HepG2 (cell line): ENCODE measurements at regions not wholly inside any gene's neighbourhood (a gene's known extent, or its start where the extent isn't known, plus 50 kb on each side); places are given as distances from the start of the nearest gene placed in this dataset.
"Not testable (repeated sequence)": the region's sequence is repeated elsewhere in the genome, so short reads cannot be mapped to it uniquely, and the experiment has no call there.

ENCODE experiments used
- ATAC-seq: fragments of 200-7000 bp; cut with Tn5 transposase; 3 replicates; pipeline ENCODE4 v1.9.1; 2020; ENCODE audit warnings: mild to moderate bottlenecking, moderate library complexity
- BruUV-seq: library from RNA; stranded (reverse); fragments of 400-500 nt; replicated peaks from 2 replicates; lab custom pipeline; 2021; lab: Mats Ljungman, UMichigan
- CTCF ChIA-PET: fragments of 300-600 bp; formaldehyde crosslinking; extraction: SDS; loops from one replicate; lab custom pipeline; 2021; ENCODE audit warnings: low total read pairs, inconsistent platforms, low intra/inter-chr PET ratio; lab: Yijun Ruan, JAX
- POLR2A ChIA-PET: fragments of 350-600 bp; sonication (Branson Sonifier 250); formaldehyde crosslinking; loops from one replicate; lab custom pipeline; 2020; ENCODE audit warnings: antibody characterized with exemption, inconsistent platforms; lab: Yijun Ruan, JAX
- DNase-seq: peaks from one replicate; pipeline ENCODE4 v3.0.0-alpha.2; 2015; ENCODE audit warnings: low spot score
- FAIRE-seq: peaks from 3 replicates; lab custom pipeline; 2011; peaks lifted over from hg19 to GRCh38; lab: Jason Lieb, UNC
- H2AFZ ChIP-seq: one replicate; pipeline ENCODE4 v1.6.1; 2011; ENCODE audit warnings: low read length, inconsistent platforms
- H3K27ac ChIP-seq: fragments of 300-600 bp; 3 replicates; pipeline ENCODE4 v1.8.0; 2011; ENCODE audit warnings: mixed run types, mild to moderate bottlenecking, mixed read lengths, low read length, inconsistent platforms; ENCODE audit not compliant: insufficient read depth; ENCODE audit errors: extremely low read length
- H3K27me3 ChIP-seq, 2 experiments: fragments of 200-600 bp in 1 of 2; 2 replicates in 1 of 2; 3 replicates in 1 of 2; pipeline versions ENCODE4 v1.6.0 to v1.8.0; 2011; ENCODE audit warnings: low read length in 2 of 2, mild to moderate bottlenecking in 2 of 2, moderate library complexity in 2 of 2, inconsistent platforms in 1 of 2; ENCODE audit not compliant: insufficient read depth in 2 of 2, control insufficient read depth in 1 of 2
- H3K36me3 ChIP-seq, 2 experiments: fragments of 200-600 bp in 1 of 2; replicated peaks in 1 of 2; 2 replicates in 1 of 2; 3 replicates in 1 of 2; pipeline versions ENCODE4 v1.5.1 to v1.8.0; 2011; ENCODE audit warnings: low read length in 2 of 2, inconsistent platforms in 1 of 2; ENCODE audit not compliant: insufficient read depth in 2 of 2, control insufficient read depth in 1 of 2
- H3K4me1 ChIP-seq: 2 replicates; pipeline ENCODE4 v1.5.1; 2012; ENCODE audit warnings: low read length, inconsistent platforms; ENCODE audit not compliant: insufficient read depth
- H3K4me2 ChIP-seq: 2 replicates; pipeline ENCODE4 v1.6.0; 2011; ENCODE audit warnings: low read depth, low read length, inconsistent platforms
- H3K4me3 ChIP-seq, 3 experiments: fragments of 200-600 bp in 1 of 3; sonication (generic), shearing (Covaris generic) in 1 of 3; replicated peaks in 1 of 3; 2 replicates each; pipeline ENCODE4 v1.5.1; 2011 to 2016; ENCODE audit warnings: low read length in 3 of 3, inconsistent platforms in 2 of 3, low read depth in 2 of 3, mild to moderate bottlenecking in 2 of 3, control low read depth in 1 of 3, mixed read lengths in 1 of 3; ENCODE audit not compliant: insufficient read depth in 1 of 3
- H3K79me2 ChIP-seq: one replicate; pipeline ENCODE4 v1.6.1; 2011; ENCODE audit warnings: low read length, inconsistent platforms; ENCODE audit not compliant: insufficient read depth
- H3K9ac ChIP-seq: 2 replicates; pipeline ENCODE4 v1.6.0; 2011; ENCODE audit warnings: mild to moderate bottlenecking, low read depth, low read length, inconsistent platforms; ENCODE audit not compliant: insufficient read depth
- H3K9me3 ChIP-seq: 2 replicates; pipeline ENCODE4 v1.5.1; 2012; ENCODE audit warnings: mild to moderate bottlenecking, low read length
- H4K20me1 ChIP-seq: 2 replicates; pipeline ENCODE4 v1.6.0; 2011; ENCODE audit warnings: inconsistent platforms, mild to moderate bottlenecking, low read length, moderate library complexity; ENCODE audit not compliant: insufficient read depth
- AGO2 ChIP-seq: fragments of 200-400 bp; formaldehyde crosslinking; optimal IDR thresholded peaks from 2 replicates; pipeline ENCODE3; 2017; ENCODE audit warnings: mild to moderate bottlenecking, low read depth, low read length, moderate library complexity
- HOMEZ ChIP-seq: IDR thresholded peaks from 2 replicates; pipeline ENCODE4 v1.6.1; 2016; ENCODE audit warnings: low read depth
- MBNL3 ChIP-seq: fragments of 250-450 bp; sonication (Bioruptor Pico); conservative IDR thresholded peaks from 2 replicates; pipeline ENCODE4 v1.8.0; 2022; ENCODE audit warnings: mild to moderate bottlenecking, inconsistent platforms
- NAIF1 ChIP-seq: sonication (generic); formaldehyde crosslinking; IDR thresholded peaks from 2 replicates; pipeline ENCODE4 v1.5.0; 2020; ENCODE audit warnings: mild to moderate bottlenecking, missing genetic modification reagents, borderline replicate concordance
- SCMH1 ChIP-seq: sonication (generic); formaldehyde crosslinking; IDR thresholded peaks from 2 replicates; pipeline ENCODE4 v1.9.0; 2021; ENCODE audit warnings: missing genetic modification reagents, mild to moderate bottlenecking, borderline replicate concordance
- SRSF4 ChIP-seq: fragments of 200-400 bp; formaldehyde crosslinking; IDR thresholded peaks from one replicate; pipeline ENCODE4 v1.6.1; 2018; ENCODE audit warnings: mild to moderate bottlenecking, low read depth, low read length, moderate library complexity; ENCODE audit not compliant: poor library complexity, severe bottlenecking
- SYNCRIP ChIP-seq: fragments of 200-400 bp; formaldehyde crosslinking; IDR thresholded peaks from 2 replicates; pipeline ENCODE4 v1.6.1; 2018; ENCODE audit warnings: mild to moderate bottlenecking, low read depth, low read length; ENCODE audit not compliant: insufficient read depth
- ZNF234 ChIP-seq: sonication (generic); formaldehyde crosslinking; conservative IDR thresholded peaks from 2 replicates; pipeline ENCODE4 v1.5.1; 2020; ENCODE audit warnings: mild to moderate bottlenecking, missing genetic modification reagents
- ZNF235 ChIP-seq: sonication (generic); formaldehyde crosslinking; IDR thresholded peaks from 2 replicates; pipeline ENCODE4 v1.8.1; 2023; ENCODE audit warnings: mild to moderate bottlenecking, missing genetic modification reagents, borderline replicate concordance
- ZNF251 ChIP-seq: sonication (generic); formaldehyde crosslinking; IDR thresholded peaks from 2 replicates; pipeline ENCODE4 v1.9.0; 2021; ENCODE audit warnings: mild to moderate bottlenecking, missing genetic modification reagents
- ZNF280D ChIP-seq: sonication (generic); formaldehyde crosslinking; IDR thresholded peaks from 2 replicates; pipeline ENCODE4 v1.5.1; 2020; ENCODE audit warnings: mild to moderate bottlenecking, missing genetic modification reagents
- ZNF431 ChIP-seq: sonication (generic); formaldehyde crosslinking; IDR thresholded peaks from 2 replicates; pipeline ENCODE4 v1.9.0; 2022; ENCODE audit warnings: missing genetic modification reagents, low read depth, mild to moderate bottlenecking, borderline replicate concordance
- WGBS: methylation state at CpG from one replicate; pipeline ENCODE4 v1.1.6; 2017; ENCODE audit warnings: low lambda C conversion rate; 5-methylcytosine and 5-hydroxymethylcytosine counted together
- in situ Hi-C: cut with HindIII; loops from 2 replicates; pipeline ENCODE4 v1.10.0; 2017; ENCODE audit warnings: low pct_unique_long_range_greater_than_20kb; ENCODE audit not compliant: extremely low pct_ligation_motif_present
- intact Hi-C: fragments of 100-400 bp; cut with micrococcal nuclease; formaldehyde crosslinking; loops from one replicate; pipeline ENCODE4 v1.10.0; 2022; ENCODE audit not compliant: unreplicated experiment

- TF ChIP-seq ZNF280D: no peak
- TF ChIP-seq NAIF1 (CRISPR knock-in tag): no peak
- TF ChIP-seq ZNF251 (CRISPR knock-in tag): no peak
- no peak for TF ChIP-seq AGO2
- no peak for TF ChIP-seq SCMH1 (CRISPR knock-in tag)
- TF ChIP-seq ZNF235 (CRISPR knock-in tag): no peak
- no peak for TF ChIP-seq SRSF4
- no peak for TF ChIP-seq SYNCRIP
- no peak for TF ChIP-seq MBNL3
- no peak for TF ChIP-seq HOMEZ (CRISPR knock-in tag)
- TF ChIP-seq ZNF431 (CRISPR knock-in tag): no peak
- no peak for TF ChIP-seq ZNF234 (CRISPR knock-in tag)
Measured at GRCh38 chr19:56912401-56913112, 72.0 kb upstream of the PEG3 start (continued).

- POLR2A ChIA-PET: interaction anchor here (1.6 kb wide), 1 partner anchor 73 kb away, joined by 5 read pairs; no protein-coding TSS in a partner anchor
- ATAC-seq: not testable (repeated sequence)
Measured at GRCh38 chr19:56913113-56913455, 72.6 kb upstream of the PEG3 start.

More at GRCh38 chr19:56913113-56913455, 72.6 kb upstream of the PEG3 start:
- CTCF ChIA-PET, DNase-seq, FAIRE-seq, H4K20me1 ChIP-seq, H3K9ac ChIP-seq, BruUV-seq, H3K79me2 ChIP-seq, H3K4me2 ChIP-seq, in situ Hi-C loops, H3K36me3 ChIP-seq, H3K4me3 ChIP-seq, H3K9me3 ChIP-seq, H3K27ac ChIP-seq, H2AFZ ChIP-seq, H3K27me3 ChIP-seq: not testable (repeated sequence)
- peaks cover 34% of the 10 kb centered on the region for H3K4me1 ChIP-seq
- WGBS: 95% methylated on average over 4 of the region's 4 CpGs
- intact Hi-C loops: loop anchor here (10.0 kb wide), 1 partner anchor 62 kb away; no protein-coding TSS in a partner anchor
